ENCODE measurements at regions not wholly inside any gene's neighbourhood (a gene's known extent, or its start where the extent isn't known, plus 50 kb on each side); places are given as distances from the start of the nearest gene placed in this dataset.

DNA sequence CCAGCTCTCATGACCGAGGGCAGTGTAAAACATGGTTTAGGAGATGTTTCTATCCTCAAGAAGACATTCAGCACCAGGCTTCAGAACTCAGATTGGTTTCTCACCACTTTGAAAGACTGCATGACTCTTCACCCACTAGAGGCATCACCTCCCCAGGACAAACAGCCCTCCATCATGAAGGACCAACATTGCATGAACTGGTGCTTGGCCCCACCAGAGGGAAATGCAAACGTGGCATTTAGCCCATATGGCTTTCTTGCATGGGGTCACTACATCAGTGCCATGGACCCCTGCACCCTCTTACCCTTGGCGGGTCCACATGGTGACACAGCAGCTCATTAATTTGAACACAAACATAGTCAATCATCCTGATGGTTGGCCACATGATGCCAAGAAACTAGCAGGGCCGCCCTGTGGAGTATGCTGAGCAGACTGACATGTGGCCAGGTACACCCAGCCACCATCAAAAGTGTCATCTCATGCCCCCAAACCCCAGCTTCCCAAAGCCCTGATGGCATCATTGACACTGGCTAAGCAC, 129.5 kb upstream of the FSTL4 start:
- H3K9ac ChIP-seq (ENCODE audit: extremely low read depth, low read length, poor library complexity, severe bottlenecking), result no peak overlapping the region
- H3K9me3 ChIP-seq (ENCODE audit: control insufficient read depth, low read length), result no peaks in the 10 kb centered on the region
- TF ChIP-seq, protein P1, sequence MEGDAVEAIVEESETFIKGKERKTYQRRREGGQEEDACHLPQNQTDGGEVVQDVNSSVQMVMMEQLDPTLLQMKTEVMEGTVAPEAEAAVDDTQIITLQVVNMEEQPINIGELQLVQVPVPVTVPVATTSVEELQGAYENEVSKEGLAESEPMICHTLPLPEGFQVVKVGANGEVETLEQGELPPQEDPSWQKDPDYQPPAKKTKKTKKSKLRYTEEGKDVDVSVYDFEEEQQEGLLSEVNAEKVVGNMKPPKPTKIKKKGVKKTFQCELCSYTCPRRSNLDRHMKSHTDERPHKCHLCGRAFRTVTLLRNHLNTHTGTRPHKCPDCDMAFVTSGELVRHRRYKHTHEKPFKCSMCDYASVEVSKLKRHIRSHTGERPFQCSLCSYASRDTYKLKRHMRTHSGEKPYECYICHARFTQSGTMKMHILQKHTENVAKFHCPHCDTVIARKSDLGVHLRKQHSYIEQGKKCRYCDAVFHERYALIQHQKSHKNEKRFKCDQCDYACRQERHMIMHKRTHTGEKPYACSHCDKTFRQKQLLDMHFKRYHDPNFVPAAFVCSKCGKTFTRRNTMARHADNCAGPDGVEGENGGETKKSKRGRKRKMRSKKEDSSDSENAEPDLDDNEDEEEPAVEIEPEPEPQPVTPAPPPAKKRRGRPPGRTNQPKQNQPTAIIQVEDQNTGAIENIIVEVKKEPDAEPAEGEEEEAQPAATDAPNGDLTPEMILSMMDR (conservative IDR thresholded peaks at IDR 0.05), result no peak
- no peaks in the 10 kb centered on the region for H3K27me3 ChIP-seq (ENCODE audit: control insufficient read depth, insufficient read depth, low read length, poor library complexity, severe bottlenecking)
- H3K4me3 ChIP-seq (ENCODE audit: low read length), result no peak overlapping the region
- no peaks in the 10 kb centered on the region for H3K27me3 Mint-ChIP-seq (ENCODE audit: insufficient read depth)
- no peaks in the 10 kb centered on the region for H3K4me1 Mint-ChIP-seq
- no peaks in the 10 kb centered on the region for H3K4me1 ChIP-seq (ENCODE audit: control insufficient read depth, insufficient read depth, low read length)
- H3K9me3 Mint-ChIP-seq, result no peaks in the 10 kb centered on the region
- H3K4me3 Mint-ChIP-seq, result no peak overlapping the region
- 71 to 83% methylated on average over 2 to 4 of the region's 4 CpGs for WGBS, 2 experiments (ENCODE audit: insufficient coverage in 1 of 2, insufficient read length in 1 of 2)
- H3K27ac Mint-ChIP-seq, result no peak overlapping the region
- H3K27ac ChIP-seq (ENCODE audit: low read depth, low read length), result no peak overlapping the region
- no peaks in the 10 kb centered on the region for H3K36me3 Mint-ChIP-seq (ENCODE audit: low read depth)
- DNase-seq, result no peak
- H3K36me3 ChIP-seq (ENCODE audit: control insufficient read depth, insufficient read depth, low read length), result no peaks in the 10 kb centered on the region

DNA sequence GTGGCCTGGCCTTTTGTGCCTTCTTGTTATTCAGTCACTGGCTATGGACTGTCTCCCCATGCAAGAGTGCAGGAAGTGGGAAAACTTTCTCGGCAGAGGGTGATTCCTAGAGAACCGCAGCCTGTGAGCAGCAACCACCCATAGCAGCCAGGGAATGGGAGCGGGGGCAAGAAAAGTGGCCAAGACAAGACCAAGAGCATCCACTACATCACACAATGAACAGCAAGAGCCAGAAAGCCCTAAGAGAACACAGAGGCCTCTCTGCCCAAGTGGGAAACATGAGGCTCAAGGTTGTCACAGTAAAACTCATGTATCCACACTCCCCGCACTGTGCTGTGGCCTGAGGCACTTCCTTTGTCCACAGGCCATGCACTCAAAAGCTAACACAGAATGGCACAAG, 129.1 kb upstream of the FSTL4 start:
- no peak for DNase-seq
- no peak overlapping the region for H3K4me3 Mint-ChIP-seq
- Histone ChIP-seq H3K9ac (ENCODE audit: extremely low read depth, low read length, poor library complexity, severe bottlenecking) (no peak overlapping the region), H3K36me3 (ENCODE audit: control insufficient read depth, insufficient read depth, low read length) (no peaks in the 10 kb centered on the region), H3K27me3 (ENCODE audit: control insufficient read depth, insufficient read depth, low read length, poor library complexity, severe bottlenecking) (no peaks in the 10 kb centered on the region), H3K27ac (ENCODE audit: low read depth, low read length) (no peak overlapping the region), H3K9me3 (ENCODE audit: control insufficient read depth, low read length) (no peaks in the 10 kb centered on the region), H3K4me3 (ENCODE audit: low read length) (no peak overlapping the region), H3K4me1 (ENCODE audit: control insufficient read depth, insufficient read depth, low read length) (no peaks in the 10 kb centered on the region)
- no peaks in the 10 kb centered on the region for H3K27me3 Mint-ChIP-seq (ENCODE audit: insufficient read depth)
- H3K27ac Mint-ChIP-seq, result no peak overlapping the region
- H3K36me3 Mint-ChIP-seq (ENCODE audit: low read depth), result no peaks in the 10 kb centered on the region
- TF ChIP-seq, protein P1 (conservative IDR thresholded peaks at IDR 0.05), result no peak
- H3K9me3 Mint-ChIP-seq, result no peaks in the 10 kb centered on the region
- no peaks in the 10 kb centered on the region for H3K4me1 Mint-ChIP-seq
- WGBS, 2 experiments (ENCODE audit: insufficient coverage in 1 of 2, insufficient read length in 1 of 2), result 82 to 92% methylated on average over 4 of the region's 4 CpGs

DNA sequence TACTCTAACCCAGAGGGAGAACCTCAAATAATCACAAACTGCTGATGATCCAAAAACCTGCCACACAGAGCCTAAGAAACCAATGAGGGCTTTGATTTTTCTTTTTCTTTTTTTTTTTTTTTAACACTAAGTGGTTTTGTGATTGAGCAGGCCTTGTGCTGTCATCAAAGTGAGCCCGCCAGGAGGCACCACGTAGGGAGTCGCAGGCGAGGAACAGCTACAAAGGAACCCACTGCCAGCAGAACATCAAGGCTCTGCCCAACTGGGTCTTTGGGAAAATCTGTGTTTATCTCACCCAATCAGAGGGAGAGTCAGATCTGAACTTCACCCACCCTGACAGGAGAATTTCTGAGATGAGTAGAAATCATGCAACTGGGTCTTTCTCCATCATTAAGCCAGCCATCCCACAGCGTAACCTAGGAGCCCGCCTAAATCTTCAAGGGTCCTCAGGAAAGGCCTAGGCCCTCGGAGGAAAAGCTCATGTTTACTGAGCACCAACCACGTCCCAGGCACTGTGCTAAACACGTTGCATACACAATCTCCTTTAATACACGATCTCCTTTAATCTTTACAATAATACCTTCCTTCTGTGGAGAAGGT, 126.9 kb upstream of the FSTL4 start:
- TF ChIP-seq, protein P1 (conservative IDR thresholded peaks at IDR 0.05), result no peak
- Histone ChIP-seq H3K27me3 (ENCODE audit: control insufficient read depth, insufficient read depth, low read length, poor library complexity, severe bottlenecking) (no peaks in the 10 kb centered on the region), H3K9ac (ENCODE audit: extremely low read depth, low read length, poor library complexity, severe bottlenecking) (no peak overlapping the region), H3K36me3 (ENCODE audit: control insufficient read depth, insufficient read depth, low read length) (no peaks in the 10 kb centered on the region), H3K27ac (ENCODE audit: low read depth, low read length) (no peak overlapping the region), H3K9me3 (ENCODE audit: control insufficient read depth, low read length) (no peaks in the 10 kb centered on the region), H3K4me3 (ENCODE audit: low read length) (no peak overlapping the region), H3K4me1 (ENCODE audit: control insufficient read depth, insufficient read depth, low read length) (no peaks in the 10 kb centered on the region)
- Mint-ChIP-seq H3K27ac (no peak overlapping the region), H3K36me3 (ENCODE audit: low read depth) (no peaks in the 10 kb centered on the region), H3K4me1 (no peaks in the 10 kb centered on the region), H3K27me3 (ENCODE audit: insufficient read depth) (peaks cover 5% of the 10 kb centered on the region), H3K4me3 (no peak overlapping the region), H3K9me3 (no peaks in the 10 kb centered on the region)
- 82 to 93% methylated on average over 9 to 10 of the region's 10 CpGs for WGBS, 2 experiments (ENCODE audit: insufficient coverage in 1 of 2, insufficient read length in 1 of 2)
- DNase-seq, result no peak

Data from endodermal cell (in vitro differentiated cells).